HG03060 (cell line): ENCODE measurements at regions not wholly inside any gene's neighbourhood (a gene's known extent, or its start where the extent isn't known, plus 50 kb on each side); places are given as distances from the start of the nearest gene placed in this dataset.

Experiments
- ATAC-seq: cut with Tn5 transposase; IDR thresholded peaks from one replicate; pipeline ENCODE4 v1.9.1; 2021; ENCODE audit warnings: low read depth, moderate number of reproducible peaks; ENCODE audit not compliant: unreplicated experiment

- no peak for ATAC-seq
Measured at GRCh38 chr5:51449026-51449425, 65.8 kb downstream of the ISL1 start.

GRCh38 chr5:51452562-51452961 lies 69.3 kb downstream of the ISL1 start:
- no peak for ATAC-seq

- ATAC-seq = no peak
Measured at GRCh38 chr5:51465165-51465564, 81.9 kb downstream of the ISL1 start.

GRCh38 chr5:51466214-51466613 lies 83.0 kb downstream of the ISL1 start:
- no peak for ATAC-seq

- ATAC-seq = no peak
Measured at GRCh38 chr5:51468196-51468595, 84.9 kb downstream of the ISL1 start.

GRCh38 chr5:51471630-51472029 lies 88.4 kb downstream of the ISL1 start:
- ATAC-seq = no peak

- no peak for ATAC-seq
Measured at GRCh38 chr5:51472472-51472871, 89.2 kb downstream of the ISL1 start.

- ATAC-seq = no peak
Measured at GRCh38 chr5:51475628-51476027, 92.4 kb downstream of the ISL1 start.

GRCh38 chr5:51476431-51476830 lies 93.2 kb downstream of the ISL1 start:
- ATAC-seq = no peak

- peak; percentile 75 for ATAC-seq
Measured at GRCh38 chr5:51479840-51480239, 96.6 kb downstream of the ISL1 start.

- ATAC-seq = no peak
Measured at GRCh38 chr5:51484326-51484725, 101.1 kb downstream of the ISL1 start.

- ATAC-seq = no peak
Measured at GRCh38 chr5:51486158-51486557, 102.9 kb downstream of the ISL1 start.

- no peak for ATAC-seq
Measured at GRCh38 chr5:51487952-51488351, 104.7 kb downstream of the ISL1 start.

- ATAC-seq = no peak
Measured at GRCh38 chr5:51488803-51489642, 105.8 kb downstream of the ISL1 start.

GRCh38 chr5:51494821-51495220 lies 111.6 kb downstream of the ISL1 start:
- no peak for ATAC-seq

GRCh38 chr5:51495672-51496071 lies 112.4 kb downstream of the ISL1 start:
- ATAC-seq = no peak

GRCh38 chr5:51517838-51518237 lies 134.6 kb downstream of the ISL1 start:
- ATAC-seq = no peak

- ATAC-seq = no peak
Measured at GRCh38 chr5:51518607-51519006, 135.4 kb downstream of the ISL1 start.

GRCh38 chr5:51521583-51521982 lies 138.3 kb downstream of the ISL1 start:
- ATAC-seq = no peak

GRCh38 chr5:51539232-51539631 lies 156.0 kb downstream of the ISL1 start:
- ATAC-seq = no peak

GRCh38 chr5:51544031-51544785 lies 161.0 kb downstream of the ISL1 start:
- no peak for ATAC-seq

- ATAC-seq = no peak
Measured at GRCh38 chr5:51556833-51557232, 173.6 kb downstream of the ISL1 start.
